ENCODE measurements at regions not wholly inside any gene's neighbourhood (a gene's known extent, or its start where the extent isn't known, plus 50 kb on each side); places are given as distances from the start of the nearest gene placed in this dataset.

GRCh38 chr9:14987858-14988257, 77.6 kb upstream of the FREM1 start:
- no peak for DNase-seq (ENCODE audit: low read depth)
- TF ChIP-seq, protein P1, sequence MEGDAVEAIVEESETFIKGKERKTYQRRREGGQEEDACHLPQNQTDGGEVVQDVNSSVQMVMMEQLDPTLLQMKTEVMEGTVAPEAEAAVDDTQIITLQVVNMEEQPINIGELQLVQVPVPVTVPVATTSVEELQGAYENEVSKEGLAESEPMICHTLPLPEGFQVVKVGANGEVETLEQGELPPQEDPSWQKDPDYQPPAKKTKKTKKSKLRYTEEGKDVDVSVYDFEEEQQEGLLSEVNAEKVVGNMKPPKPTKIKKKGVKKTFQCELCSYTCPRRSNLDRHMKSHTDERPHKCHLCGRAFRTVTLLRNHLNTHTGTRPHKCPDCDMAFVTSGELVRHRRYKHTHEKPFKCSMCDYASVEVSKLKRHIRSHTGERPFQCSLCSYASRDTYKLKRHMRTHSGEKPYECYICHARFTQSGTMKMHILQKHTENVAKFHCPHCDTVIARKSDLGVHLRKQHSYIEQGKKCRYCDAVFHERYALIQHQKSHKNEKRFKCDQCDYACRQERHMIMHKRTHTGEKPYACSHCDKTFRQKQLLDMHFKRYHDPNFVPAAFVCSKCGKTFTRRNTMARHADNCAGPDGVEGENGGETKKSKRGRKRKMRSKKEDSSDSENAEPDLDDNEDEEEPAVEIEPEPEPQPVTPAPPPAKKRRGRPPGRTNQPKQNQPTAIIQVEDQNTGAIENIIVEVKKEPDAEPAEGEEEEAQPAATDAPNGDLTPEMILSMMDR (IDR thresholded peaks at IDR 0.05; ENCODE audit: low read depth, low read length, missing control alignments), result no peak
- H3K4me3 ChIP-seq (ENCODE audit: low read depth, low read length), result no peak overlapping the region

DNA sequence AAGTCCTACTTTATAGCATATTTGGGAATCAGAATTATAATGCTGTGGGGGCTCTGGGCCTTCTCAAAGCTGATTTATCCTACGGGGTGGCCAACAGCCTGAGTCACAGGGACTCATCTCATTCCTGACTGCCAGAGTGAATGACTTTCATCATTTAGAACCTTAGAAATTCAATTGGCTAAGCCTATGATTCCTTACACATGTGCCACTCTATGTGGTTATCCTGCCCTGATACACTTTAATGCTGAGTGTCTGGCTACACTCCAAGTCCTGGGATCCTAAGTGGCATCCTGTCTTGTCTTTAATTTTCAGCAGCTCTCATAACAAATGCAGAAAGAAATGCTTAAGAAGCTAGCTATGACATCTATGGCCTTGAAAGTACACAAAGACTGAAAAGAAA, 75.2 kb upstream of the FREM1 start:
- TF ChIP-seq, protein P1 (IDR thresholded peaks at IDR 0.05; ENCODE audit: low read depth, low read length, missing control alignments), result no peak
- H3K4me3 ChIP-seq (ENCODE audit: low read depth, low read length), result no peak overlapping the region
- DNase-seq (ENCODE audit: low read depth), result no peak

DNA sequence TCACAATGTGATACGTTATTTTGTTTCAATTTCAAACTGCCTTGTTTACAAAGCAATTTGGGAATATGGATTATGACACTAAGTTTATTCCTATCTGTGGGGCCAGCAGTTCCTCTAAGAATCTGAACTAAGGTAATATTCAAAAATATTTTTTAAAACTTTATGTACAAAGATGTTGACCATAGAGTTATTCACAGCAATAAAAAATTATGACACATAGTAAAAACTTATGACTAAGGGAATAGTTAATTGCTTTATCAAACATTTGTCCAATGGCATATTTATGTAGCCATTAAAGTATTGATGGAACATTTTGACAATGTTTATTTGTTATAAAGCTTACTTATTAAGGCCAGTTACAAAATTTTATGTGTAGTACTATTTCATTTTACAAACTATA, 73.4 kb upstream of the FREM1 start:
- H3K4me3 ChIP-seq (ENCODE audit: low read depth, low read length), result no peak overlapping the region
- DNase-seq (ENCODE audit: low read depth), result no peak
- TF ChIP-seq, protein P1 (IDR thresholded peaks at IDR 0.05; ENCODE audit: low read depth, low read length, missing control alignments), result no peak

- TF ChIP-seq, protein P1 (IDR thresholded peaks at IDR 0.05; ENCODE audit: low read depth, low read length, missing control alignments), result no peak
- H3K4me3 ChIP-seq (ENCODE audit: low read depth, low read length), result no peak overlapping the region
- DNase-seq (ENCODE audit: low read depth), result no peak
Measured at GRCh38 chr9:14981291-14981950, 71.2 kb upstream of the FREM1 start.

DNA sequence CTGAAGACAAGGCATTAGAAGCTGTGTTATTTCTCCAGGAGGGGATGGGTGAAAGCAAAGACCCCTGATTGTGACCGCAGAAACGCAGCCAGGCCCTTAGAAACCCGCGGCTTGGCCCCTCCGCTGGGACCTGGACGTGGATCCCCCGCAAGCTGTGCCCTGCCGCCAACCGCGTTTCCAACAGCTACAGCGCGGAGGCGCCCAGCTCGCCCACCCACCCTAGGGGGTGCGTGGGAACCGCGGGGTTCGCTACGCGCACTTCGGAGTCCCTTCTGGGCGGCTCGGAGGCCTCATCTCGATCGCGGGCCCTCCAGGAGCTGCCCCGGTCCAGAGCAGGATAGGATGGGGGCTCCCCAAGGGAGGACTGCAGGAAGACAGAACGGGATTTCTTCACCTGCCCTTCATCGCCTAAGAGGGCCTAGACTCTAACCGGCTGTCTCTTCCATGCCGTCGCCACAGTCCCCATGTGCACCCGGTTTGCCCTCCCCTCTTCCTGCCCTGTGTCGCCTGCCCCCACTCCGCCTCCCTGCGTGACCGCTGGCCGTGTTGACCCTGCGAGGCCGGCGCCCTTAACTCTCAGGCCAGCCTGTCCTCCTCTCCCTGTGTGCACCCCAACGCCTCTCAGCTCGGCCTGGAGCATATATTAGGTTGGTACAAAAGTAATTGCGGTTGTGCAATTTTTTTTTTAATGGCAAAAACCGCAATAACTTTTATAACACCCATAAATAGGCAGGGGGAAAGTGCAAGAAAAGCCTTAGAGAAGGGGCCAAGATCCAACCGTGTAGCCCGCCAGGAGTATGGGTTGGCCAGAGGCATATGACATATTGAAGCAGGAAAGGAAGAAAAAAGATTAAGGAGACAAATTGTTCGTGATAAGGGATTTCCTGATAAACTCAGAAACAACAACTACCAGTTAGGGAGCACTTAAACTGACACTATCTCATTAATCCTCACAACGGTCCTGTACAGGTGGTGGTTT, 68.1 kb upstream of the FREM1 start:
- TF ChIP-seq, protein P1 (IDR thresholded peaks at IDR 0.05; ENCODE audit: low read depth, low read length, missing control alignments), result no peak
- no peak for DNase-seq (ENCODE audit: low read depth)
- no peak overlapping the region for H3K4me3 ChIP-seq (ENCODE audit: low read depth, low read length)

DNA sequence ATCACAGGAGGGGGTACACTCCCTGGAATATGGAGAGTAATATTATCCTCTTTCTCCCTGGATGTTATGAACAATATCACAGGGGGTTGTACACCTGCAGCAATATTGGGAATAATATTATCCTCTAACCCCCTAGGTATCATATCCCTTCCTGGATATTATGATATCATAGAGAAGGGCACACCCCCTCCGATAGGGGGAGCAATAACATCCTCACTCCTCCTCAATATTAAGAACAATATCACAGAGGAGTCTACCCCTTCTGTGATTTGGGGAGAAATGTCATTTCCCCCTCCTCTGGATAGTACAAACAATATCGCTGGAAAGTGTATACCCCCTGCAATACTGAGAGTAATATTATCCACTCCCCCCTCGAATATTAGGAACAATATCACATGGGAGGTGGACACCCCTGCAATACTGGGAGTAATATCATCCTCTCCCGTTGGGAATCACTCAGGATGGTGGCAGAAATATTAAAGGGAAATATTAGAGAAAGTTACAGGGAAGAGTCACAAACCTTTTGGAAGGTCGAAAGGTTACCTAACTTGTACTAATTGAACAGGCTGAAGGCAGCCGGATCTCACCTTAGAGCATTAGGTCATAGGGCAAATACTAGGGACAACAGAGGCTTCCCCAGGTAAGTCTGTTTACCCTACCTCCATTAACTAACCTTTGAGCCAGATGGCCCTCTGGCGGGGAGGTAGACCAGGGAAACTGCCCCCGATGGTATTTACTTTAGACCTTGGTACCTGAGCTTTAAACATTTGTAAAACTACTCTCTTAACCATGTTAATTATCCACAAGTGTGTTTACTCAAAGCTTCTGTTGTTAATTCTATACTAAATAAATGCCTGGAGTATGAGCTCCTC, 57.5 kb upstream of the FREM1 start:
- TF ChIP-seq, protein P1 (IDR thresholded peaks at IDR 0.05; ENCODE audit: low read depth, low read length, missing control alignments), result no peak
- no peak overlapping the region for H3K4me3 ChIP-seq (ENCODE audit: low read depth, low read length)
- DNase-seq (ENCODE audit: low read depth), result no peak
